Prostate gland (tissue), 2 donors: ENCODE measurements at regions not wholly inside any gene's neighbourhood (a gene's known extent, or its start where the extent isn't known, plus 50 kb on each side); places are given as distances from the start of the nearest gene placed in this dataset.
"Not testable (repeated sequence)": the region's sequence is repeated elsewhere in the genome, so short reads cannot be mapped to it uniquely, and the experiment has no call there.

Experiments
- CTCF ChIP-seq, 4 experiments: fragments of 200-600 bp in 2 of 4; fragments of 450-650 bp in 2 of 4; sonication (generic) in 2 of 4; IDR thresholded peaks; 1 replicate in 3 of 4; 2 replicates in 1 of 4; pipeline ENCODE4 v1.5.1; 2016 to 2019; ENCODE audit warnings: antibody characterized with exemption in 4 of 4, mild to moderate bottlenecking in 2 of 4, moderate library complexity in 2 of 4
- POLR2A ChIP-seq: fragments of 450-650 bp; IDR thresholded peaks from one replicate; pipeline ENCODE4 v1.6.1; 2016; ENCODE audit warnings: antibody characterized with exemption, mild to moderate bottlenecking
- POLR2AphosphoS5 ChIP-seq: sonication (generic); formaldehyde crosslinking; IDR thresholded peaks from one replicate; pipeline ENCODE4 v1.6.1; 2017; ENCODE audit warnings: antibody characterized with exemption

- TF ChIP-seq POLR2AphosphoS5; POLR2A; CTCF (IDR thresholded peaks at IDR 0.05): not testable (repeated sequence)
Measured at GRCh38 chr4:189667386-189667785, 273.3 kb upstream of the FRG1 start.
